Motor neuron (in vitro differentiated cells): ENCODE measurements at regions not wholly inside any gene's neighbourhood (a gene's known extent, or its start where the extent isn't known, plus 50 kb on each side); places are given as distances from the start of the nearest gene placed in this dataset.

Source experiments
- ATAC-seq, 8 experiments: fragments of 200-7000 bp; cut with Tn5 transposase; replicated peaks in 6 of 8; 2 replicates each; pipeline ENCODE4 v1.8.0; 2021; ENCODE audit warnings: mild to moderate bottlenecking in 8 of 8, moderate library complexity in 8 of 8
- H3K27ac ChIP-seq, 2 donors: fragments of 250-450 bp; sonication (Bioruptor Pico); 2 replicates each; pipeline ENCODE4 v1.9.0; 2021; ENCODE audit warnings: antibody characterized with exemption in 2 of 2, mild to moderate bottlenecking in 2 of 2, moderate library complexity in 1 of 2
- H3K4me1 ChIP-seq, 2 donors: fragments of 250-450 bp; sonication (Bioruptor Pico); replicated peaks in 1 of 2; 2 replicates each; pipeline ENCODE4 v1.6.1; 2021; ENCODE audit warnings: antibody characterized with exemption in 2 of 2, mild to moderate bottlenecking in 2 of 2, moderate library complexity in 1 of 2
- H3K4me3 ChIP-seq, 5 donors: fragments of 250-450 bp; sonication (Bioruptor Pico); 2 replicates each; pipeline ENCODE4 v1.9.0; 2021; ENCODE audit warnings: antibody characterized with exemption in 5 of 5, mild to moderate bottlenecking in 5 of 5, moderate library complexity in 4 of 5
- WGBS, 10 experiments: fragments of 450-650 bp; shearing (Covaris generic); methylation state at CpG; one replicate each; pipeline ENCODE4 v1.0.0; 2022; 5-methylcytosine and 5-hydroxymethylcytosine counted together
- in situ Hi-C, 9 experiments: fragments of 400-800 bp; cut with MboI; loops; one replicate each; pipeline ENCODE4 v1.15.0; 2021; ENCODE audit warnings: low sequenced_read_pairs in 9 of 9, low pct_unique_long_range_greater_than_20kb in 2 of 9; ENCODE audit not compliant: unreplicated experiment in 9 of 9

- no peak overlapping the region for H3K4me3 ChIP-seq
- in situ Hi-C loops: no loop called here
- WGBS, 10 experiments: 37 to 94% (median 78%) methylated on average over 1 to 2 of the region's 2 CpGs; no CpG with 5 or more reads in 2 of the 10 experiments
- no peaks in the 10 kb centered on the region for H3K4me1 ChIP-seq
- ATAC-seq: no peak
- no peak overlapping the region for H3K27ac ChIP-seq
Measured at GRCh38 chr22:22742641-22743040, 98.2 kb downstream of the GGTLC2 start.

- in situ Hi-C loops: no loop called here
- whole genome bisulfite sequencing, 10 experiments: 17 to 80% (median 30%) methylated on average over 1 to 2 of the region's 3 CpGs; no CpG with 5 or more reads in 2 of the 10 experiments
- no peaks in the 10 kb centered on the region for H3K4me1 ChIP-seq
- ATAC-seq: no peak
- peak overlapping the region; percentile 35 to 56 for H3K27ac ChIP-seq
- H3K4me3 ChIP-seq: no peak overlapping the region
Measured at GRCh38 chr22:22743128-22743760, 98.8 kb downstream of the GGTLC2 start.

- in situ Hi-C loops: no loop called here
- WGBS, 10 experiments: 40 to 63% (median 43%) methylated on average over 1 to 5 of the region's 9 CpGs; no CpG with 5 or more reads in 3 of the 10 experiments
- Histone ChIP-seq H3K27ac (peak overlapping the region in 1 of 2 donors; percentile 31), H3K4me1 (no peaks in the 10 kb centered on the region), H3K4me3 (no peak overlapping the region)
- no peak for ATAC-seq
Measured at GRCh38 chr22:22744412-22745224, 100.2 kb downstream of the GGTLC2 start.

- Histone ChIP-seq H3K4me1 (no peaks in the 10 kb centered on the region), H3K27ac (no peak overlapping the region), H3K4me3 (no peak overlapping the region)
- peak in 3 of 8 experiments; percentile 76 to 84 (median 79) for ATAC-seq
- 10 to 80% (median 21%) methylated on average over 1 to 5 of the region's 8 CpGs; no CpG with 5 or more reads in 1 of the 10 experiments for WGBS, 10 experiments
- in situ Hi-C loops: no loop called here
Measured at GRCh38 chr22:22745225-22746060, 101.0 kb downstream of the GGTLC2 start.

DNA sequence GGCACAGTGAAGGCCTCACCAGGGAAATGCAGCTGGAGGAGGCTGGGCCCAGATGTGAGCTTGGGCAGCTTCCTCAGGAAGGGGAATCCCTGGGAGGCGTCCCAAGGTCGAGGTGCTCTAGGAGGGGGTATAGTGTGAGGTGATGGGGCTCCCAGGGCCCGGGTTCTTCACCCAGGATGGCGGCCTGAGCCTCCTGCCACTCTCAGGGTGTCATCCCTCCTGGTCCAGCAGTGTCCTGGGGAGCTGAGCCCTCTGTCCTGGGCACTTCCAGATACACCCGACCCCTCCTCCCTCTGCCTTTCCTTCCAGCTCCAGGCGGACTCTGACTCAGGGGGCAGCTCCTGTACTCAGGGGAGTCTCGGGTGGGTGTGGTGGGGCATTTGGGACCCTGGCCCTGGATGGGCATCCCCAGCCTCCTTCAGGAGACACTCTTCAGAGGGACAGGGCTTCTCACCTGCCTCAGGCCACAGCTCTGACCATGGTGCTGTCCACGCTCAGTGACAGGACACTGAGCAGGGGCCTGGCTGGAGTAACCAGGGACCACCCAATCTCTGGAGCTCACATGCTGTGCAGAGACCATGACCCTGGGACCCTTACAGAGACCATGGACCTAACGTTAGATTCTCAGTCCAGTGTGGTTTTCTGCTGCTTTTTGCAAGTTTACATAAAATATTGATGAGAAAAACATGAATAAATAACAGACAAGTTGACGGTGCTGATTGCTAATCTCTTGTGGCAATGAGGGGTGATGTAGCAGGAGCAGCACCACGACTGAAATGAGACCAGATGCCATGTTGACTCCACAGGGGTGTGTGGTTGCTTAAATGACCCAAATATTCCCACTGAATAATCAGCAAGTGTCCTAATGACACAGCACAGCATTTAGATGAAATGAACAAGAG, 101.9 kb downstream of the GGTLC2 start:
- in situ Hi-C loops: no loop called here
- Histone ChIP-seq H3K27ac (peak overlapping the region; percentile 13 to 35), H3K4me3 (no peak overlapping the region), H3K4me1 (no peaks in the 10 kb centered on the region)
- 0 to 100% (median 78%) methylated on average over 1 to 3 of the region's 11 CpGs; no CpG with 5 or more reads in 3 of the 10 experiments for WGBS, 10 experiments
- no peak for ATAC-seq

DNA sequence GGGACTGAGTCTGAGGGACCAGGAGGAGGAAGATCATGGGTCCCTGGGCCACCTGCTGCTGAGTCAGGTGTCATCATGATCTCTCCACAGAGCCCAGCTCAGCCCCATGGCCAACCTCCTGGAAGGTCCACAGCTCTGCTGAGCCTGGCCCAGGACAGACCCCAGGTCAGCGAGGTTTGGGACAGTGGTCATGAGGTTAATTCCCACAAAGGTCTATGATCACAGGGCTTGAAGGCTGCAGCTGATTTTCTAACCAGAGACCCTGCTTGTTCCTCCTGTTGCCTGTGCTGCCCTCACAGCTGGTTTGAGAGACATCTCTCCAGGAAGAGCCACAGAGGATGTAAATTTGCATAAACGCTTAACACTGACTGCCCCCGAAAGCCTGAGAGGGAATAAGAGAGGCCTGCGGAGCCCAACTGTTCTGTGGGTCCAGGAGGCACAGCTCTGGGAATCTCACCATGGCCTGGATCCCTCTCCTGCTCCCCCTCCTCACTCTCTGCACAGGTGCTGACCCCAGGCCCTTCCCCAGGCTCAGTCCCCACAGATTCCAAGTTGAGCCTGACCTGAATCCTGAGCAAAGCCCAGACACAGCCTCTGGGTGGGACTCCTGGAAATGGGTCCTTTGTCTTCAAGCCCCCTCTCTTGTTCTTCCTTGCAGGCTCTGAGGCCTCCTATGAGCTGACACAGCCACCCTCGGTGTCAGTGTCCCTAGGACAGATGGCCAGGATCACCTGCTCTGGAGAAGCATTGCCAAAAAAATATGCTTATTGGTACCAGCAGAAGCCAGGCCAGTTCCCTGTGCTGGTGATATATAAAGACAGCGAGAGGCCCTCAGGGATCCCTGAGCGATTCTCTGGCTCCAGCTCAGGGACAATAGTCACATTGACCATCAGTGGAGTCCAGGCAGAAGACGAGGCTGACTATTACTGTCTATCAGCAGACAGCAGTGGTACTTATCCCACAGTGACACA, 102.8 kb downstream of the GGTLC2 start:
- 0 to 83% (median 26%) methylated on average over 1 to 5 of the region's 8 CpGs; no CpG with 5 or more reads in 6 of the 10 experiments for WGBS, 10 experiments
- H3K27ac ChIP-seq: peak overlapping the region in 1 of 2 donors; percentile 41
- in situ Hi-C loops: no loop called here
- no peaks in the 10 kb centered on the region for H3K4me1 ChIP-seq
- no peak overlapping the region for H3K4me3 ChIP-seq
- ATAC-seq: no peak

DNA sequence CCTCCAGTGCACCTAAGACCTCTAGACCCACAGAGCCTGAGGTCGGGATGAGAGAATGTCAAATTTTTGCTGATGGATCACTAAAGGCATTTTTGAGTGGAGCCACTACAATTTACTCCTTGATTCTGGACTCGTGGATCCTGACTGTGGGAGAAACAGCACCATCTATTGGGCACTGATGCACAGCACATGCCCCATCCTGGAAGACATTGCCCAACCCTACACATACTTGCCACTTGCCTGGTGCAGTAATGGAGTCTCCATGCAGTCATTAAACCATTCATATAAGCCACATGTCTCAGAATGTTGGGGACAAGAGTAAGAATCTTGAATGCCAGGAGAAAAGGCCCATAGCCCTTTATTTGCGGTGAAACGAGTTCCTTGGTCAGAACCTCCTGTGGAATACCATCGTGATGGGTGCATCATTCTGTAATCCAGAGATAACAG, 103.9 kb downstream of the GGTLC2 start:
- no peaks in the 10 kb centered on the region for H3K4me1 ChIP-seq
- H3K27ac ChIP-seq: no peak overlapping the region
- 17 to 100% (median 80%) methylated on average over 1 to 5 of the region's 5 CpGs; no CpG with 5 or more reads in 3 of the 10 experiments for WGBS, 10 experiments
- peak in 6 of 8 experiments; percentile 44 to 93 (median 75) for ATAC-seq
- no peak overlapping the region for H3K4me3 ChIP-seq
- in situ Hi-C loops: no loop called here

DNA sequence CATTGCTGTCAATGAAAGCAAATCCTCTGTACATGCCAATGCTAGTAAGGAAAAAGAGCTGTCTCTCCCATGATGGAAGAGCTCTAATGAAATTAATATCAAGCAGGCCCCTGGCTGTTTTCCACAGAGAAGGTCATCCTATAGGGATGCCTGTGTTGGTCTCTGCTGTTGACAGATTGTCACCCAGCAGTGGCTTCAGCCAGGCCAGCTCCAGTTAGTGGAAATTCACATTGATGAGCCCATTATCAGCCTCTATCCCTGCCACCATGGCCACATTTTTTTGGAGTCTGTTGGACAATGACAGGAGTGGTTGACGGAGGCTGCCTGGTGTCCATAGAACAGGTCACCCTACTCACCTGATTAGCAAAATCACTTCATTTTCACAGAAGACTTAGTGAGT, 104.3 kb downstream of the GGTLC2 start:
- in situ Hi-C loops: no loop called here
- WGBS, 10 experiments: 71 to 100% (median 86%) methylated on average over 1 of the region's 1 CpG; no CpG with 5 or more reads in 7 of the 10 experiments
- peak overlapping the region in 1 of 2 donors; percentile 30 for H3K27ac ChIP-seq
- no peak overlapping the region for H3K4me3 ChIP-seq
- H3K4me1 ChIP-seq: no peaks in the 10 kb centered on the region
- no peak for ATAC-seq

DNA sequence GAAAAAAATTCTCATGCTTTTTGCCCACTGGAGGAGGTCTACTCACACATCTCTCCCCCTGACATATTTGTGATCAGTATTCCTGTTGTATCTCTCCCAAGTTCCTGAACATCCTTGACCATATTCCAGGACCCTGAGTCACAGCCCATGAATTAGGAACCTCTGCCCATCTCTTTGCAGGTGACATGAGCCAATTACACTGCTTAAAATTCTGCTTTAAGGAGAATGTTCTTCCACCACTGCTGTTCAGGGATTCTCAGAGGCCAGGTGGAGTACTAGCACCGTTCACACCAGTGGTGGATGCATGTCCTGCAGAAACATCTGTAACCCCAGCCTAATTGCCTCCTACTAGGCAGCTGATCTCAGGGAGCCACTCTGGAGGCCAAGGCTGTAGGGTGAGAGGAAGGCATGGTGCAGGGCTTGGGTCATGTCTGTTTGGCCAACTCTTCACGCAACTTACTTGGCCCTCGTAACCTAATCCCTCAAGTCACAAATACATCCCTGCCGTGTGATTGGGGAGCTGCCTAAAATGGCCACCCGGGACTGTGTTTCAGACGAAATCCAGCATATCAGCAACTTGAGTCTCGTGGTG, 104.8 kb downstream of the GGTLC2 start:
- Histone ChIP-seq H3K4me3 (no peak overlapping the region), H3K27ac (peak overlapping the region in 1 of 2 donors; percentile 30), H3K4me1 (no peaks in the 10 kb centered on the region)
- ATAC-seq: no peak
- in situ Hi-C loops: no loop called here
- 0 to 62% (median 52%) methylated on average over 1 to 5 of the region's 7 CpGs; no CpG with 5 or more reads in 3 of the 10 experiments for WGBS, 10 experiments

DNA sequence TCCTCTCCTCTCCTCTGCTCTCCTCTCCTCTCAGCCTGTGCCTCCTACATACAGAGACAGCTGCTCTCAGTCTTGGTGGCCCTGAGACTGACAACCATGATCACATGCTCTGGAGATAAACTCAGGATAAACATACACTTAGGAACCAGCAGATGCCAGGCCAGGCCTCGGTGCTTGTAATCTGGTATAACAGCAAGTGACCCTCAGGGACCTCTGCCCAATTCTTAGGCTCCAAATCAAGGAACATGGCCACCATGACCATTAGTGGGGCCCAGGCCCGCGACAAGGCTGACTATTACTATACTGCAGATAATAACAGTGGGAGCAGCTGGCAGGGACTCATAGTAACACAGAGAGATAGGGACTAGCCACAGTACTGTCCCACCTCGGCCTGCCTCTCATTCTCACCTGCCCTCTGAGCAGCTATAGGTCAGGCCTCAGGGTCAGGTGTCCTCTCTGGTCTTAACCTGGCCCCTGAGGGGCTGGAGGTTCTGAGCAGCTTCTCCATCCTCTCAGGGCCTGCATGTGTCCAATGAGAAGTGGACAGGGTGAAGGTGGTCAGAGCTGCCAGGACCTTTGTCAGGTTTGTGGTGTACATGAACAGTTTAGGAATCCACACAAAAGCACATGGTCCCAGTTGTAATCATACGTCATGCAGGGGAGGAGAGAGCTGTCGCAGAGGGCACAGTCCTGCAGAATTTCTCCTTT, 106.1 kb downstream of the GGTLC2 start:
- in situ Hi-C loops: no loop called here
- 0 to 77% (median 40%) methylated on average over 1 to 2 of the region's 6 CpGs; no CpG with 5 or more reads in 5 of the 10 experiments for WGBS, 10 experiments
- no peak overlapping the region for H3K4me3 ChIP-seq
- no peaks in the 10 kb centered on the region for H3K4me1 ChIP-seq
- no peak for ATAC-seq
- peak overlapping the region in 1 of 2 donors; percentile 51 for H3K27ac ChIP-seq
